DND-41 (cell line): ENCODE measurements at regions not wholly inside any gene's neighbourhood (a gene's known extent, or its start where the extent isn't known, plus 50 kb on each side); places are given as distances from the start of the nearest gene placed in this dataset.

Experiments
- ATAC-seq: fragments of 200-7000 bp; cut with Tn5 transposase; 3 replicates; pipeline ENCODE4 v1.9.1; 2021; ENCODE audit warnings: low read depth; ENCODE audit not compliant: insufficient read depth
- DNase-seq: peaks from one replicate; pipeline ENCODE4 v3.0.0-alpha.2; 2020
- H2AFZ ChIP-seq: 2 replicates; pipeline ENCODE4 v1.6.0; 2012; ENCODE audit warnings: low read depth, low read length
- H3K27ac ChIP-seq: 2 replicates; pipeline ENCODE4 v1.5.1; 2012; ENCODE audit warnings: low read length, inconsistent platforms
- H3K27me3 ChIP-seq: fragments of 200-600 bp; sonication (generic); 2 replicates; pipeline ENCODE4 v1.6.0; 2012; ENCODE audit warnings: low read length, mild to moderate bottlenecking, inconsistent platforms; ENCODE audit not compliant: insufficient read depth, poor library complexity
- H3K36me3 ChIP-seq: 2 replicates; pipeline ENCODE4 v1.5.1; 2012; ENCODE audit warnings: low read length, inconsistent platforms; ENCODE audit not compliant: insufficient read depth
- H3K4me1 ChIP-seq: 2 replicates; pipeline ENCODE4 v1.5.1; 2012; ENCODE audit warnings: mild to moderate bottlenecking, low read length; ENCODE audit not compliant: insufficient read depth
- H3K4me2 ChIP-seq: 2 replicates; pipeline ENCODE4 v1.6.0; 2012; ENCODE audit warnings: mild to moderate bottlenecking, moderate library complexity, low read length, inconsistent platforms; ENCODE audit not compliant: insufficient read depth
- H3K4me3 ChIP-seq, 2 experiments: fragments of 200-600 bp in 1 of 2; shearing (Covaris generic) in 1 of 2; 2 replicates each; pipeline ENCODE4 v1.5.1; 2012 to 2016; ENCODE audit warnings: inconsistent platforms in 2 of 2, low read length in 2 of 2, mild to moderate bottlenecking in 2 of 2, low read depth in 1 of 2, moderate library complexity in 1 of 2
- H3K79me2 ChIP-seq: 2 replicates; pipeline ENCODE4 v1.6.0; 2012; ENCODE audit warnings: low read length, inconsistent platforms; ENCODE audit not compliant: insufficient read depth
- H3K9ac ChIP-seq: 2 replicates; pipeline ENCODE4 v1.6.0; 2012; ENCODE audit warnings: low read depth, mild to moderate bottlenecking, inconsistent platforms, low read length, moderate library complexity
- H3K9me3 ChIP-seq: 2 replicates; pipeline ENCODE4 v1.5.1; 2012; ENCODE audit warnings: low read length, moderate library complexity, mild to moderate bottlenecking, inconsistent platforms; ENCODE audit not compliant: insufficient read depth, severe bottlenecking
- H4K20me1 ChIP-seq: 2 replicates; pipeline ENCODE4 v1.6.0; 2012; ENCODE audit warnings: low read length; ENCODE audit not compliant: insufficient read depth
- CTCF ChIP-seq: IDR thresholded peaks from 2 replicates; pipeline ENCODE4 v1.5.1; 2012; ENCODE audit warnings: borderline replicate concordance, low read length, moderate library complexity, mild to moderate bottlenecking; ENCODE audit not compliant: poor library complexity, severe bottlenecking; ENCODE audit errors: extremely low read depth
- EZH2 ChIP-seq: IDR thresholded peaks from 3 replicates; pipeline ENCODE4 v1.6.1; 2012; ENCODE audit warnings: borderline replicate concordance, low read depth, mild to moderate bottlenecking, moderate library complexity, low read length, inconsistent platforms; ENCODE audit not compliant: severe bottlenecking

- Histone ChIP-seq H2AFZ (peak overlapping the region; percentile 70; the same call in 1 of the 2 replicates), H3K27me3 (no peaks in the 10 kb centered on the region), H3K4me3 (peak overlapping the region in 1 of 2 experiments; percentile 16; a peak in 1 of 4 replicates), H3K4me2 (peak overlapping the region; percentile 50), H3K79me2 (no peaks in the 10 kb centered on the region), H3K9ac (peak overlapping the region; percentile 45), H3K4me1 (peaks cover 55% of the 10 kb centered on the region), H4K20me1 (no peaks in the 10 kb centered on the region), H3K9me3 (no peaks in the 10 kb centered on the region), H3K36me3 (no peaks in the 10 kb centered on the region), H3K27ac (peak overlapping the region; percentile 97)
- DNase-seq = no peak
- ATAC-seq = no peak
- no peak for TF ChIP-seq EZH2
Measured at GRCh38 chr13:42394361-42394708, 122.4 kb downstream of the AKAP11 start.

GRCh38 chr13:42394711-42395085 lies 122.7 kb downstream of the AKAP11 start:
- Histone ChIP-seq H3K79me2 (no peaks in the 10 kb centered on the region), H3K27me3 (no peaks in the 10 kb centered on the region), H3K36me3 (no peaks in the 10 kb centered on the region), H3K9ac (peak overlapping the region; percentile 45), H3K4me3 (peak overlapping the region in 1 of 2 experiments; percentile 16; a peak in 1 of 4 replicates), H3K4me2 (peak overlapping the region; percentile 50), H3K4me1 (peaks cover 55% of the 10 kb centered on the region), H4K20me1 (no peaks in the 10 kb centered on the region), H3K27ac (peak overlapping the region; percentile 97), H3K9me3 (no peaks in the 10 kb centered on the region), H2AFZ (peak overlapping the region; percentile 70)
- TF ChIP-seq EZH2 (no peak), CTCF (no peak)
- ATAC-seq (peak; percentile 52), DNase-seq (no peak)

GRCh38 chr13:42395086-42395821 lies 123.3 kb downstream of the AKAP11 start:
- Histone ChIP-seq H2AFZ (peak overlapping the region; percentile 70), H3K79me2 (no peaks in the 10 kb centered on the region), H3K9ac (peak overlapping the region; percentile 45), H3K36me3 (no peaks in the 10 kb centered on the region), H4K20me1 (no peaks in the 10 kb centered on the region), H3K27me3 (no peaks in the 10 kb centered on the region), H3K4me3 (peak overlapping the region in 1 of 2 experiments; percentile 13; a peak in 1 of 4 replicates), H3K4me1 (peaks cover 55% of the 10 kb centered on the region), H3K9me3 (no peaks in the 10 kb centered on the region), H3K4me2 (peak overlapping the region; percentile 50), H3K27ac (peak overlapping the region; percentile 97)
- ATAC-seq (peak; percentile 52), DNase-seq (peak; percentile 79)
- TF ChIP-seq CTCF (no peak), EZH2 (no peak)

DNA sequence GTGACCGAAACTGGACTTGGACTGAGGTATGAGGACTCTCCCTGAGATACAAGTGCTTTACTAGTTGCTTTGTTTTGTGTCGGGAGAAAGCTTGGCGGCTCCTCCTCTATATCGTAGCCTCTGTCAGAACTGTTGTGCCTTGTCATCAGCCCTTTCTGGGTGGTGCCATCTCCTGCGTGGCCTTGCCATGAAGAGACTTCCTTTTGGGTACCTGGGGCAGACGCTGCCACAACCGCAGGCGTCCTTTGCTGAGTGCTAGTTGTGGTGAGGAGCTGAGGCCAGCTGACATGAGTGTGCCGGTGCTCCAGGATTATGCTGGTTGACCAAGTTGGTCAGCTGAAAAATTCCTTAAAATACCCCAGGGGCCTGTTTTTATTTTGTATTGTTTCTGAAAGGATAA lies 124.5 kb downstream of the AKAP11 start:
- no peak for ATAC-seq

More for the DNA sequence above, 124.5 kb downstream of the AKAP11 start:
- Histone ChIP-seq H3K27ac (peak overlapping the region; percentile 97), H3K4me2 (no peak overlapping the region), H3K79me2 (no peaks in the 10 kb centered on the region), H3K4me3 (no peak overlapping the region), H3K9me3 (no peaks in the 10 kb centered on the region), H2AFZ (no peak overlapping the region), H3K9ac (no peak overlapping the region), H3K4me1 (peaks cover 52% of the 10 kb centered on the region), H3K27me3 (no peaks in the 10 kb centered on the region), H4K20me1 (no peaks in the 10 kb centered on the region), H3K36me3 (no peaks in the 10 kb centered on the region)
- TF ChIP-seq EZH2 (no peak), CTCF (no peak)
- DNase-seq = no peak
